ENCODE measurements at regions not wholly inside any gene's neighbourhood (a gene's known extent, or its start where the extent isn't known, plus 50 kb on each side); places are given as distances from the start of the nearest gene placed in this dataset.

GRCh38 chr2:19752500-19752899 lies 149.3 kb downstream of the TTC32 start:
- no peak for TF ChIP-seq CTCF (tag by site-specific recombination; IDR thresholded peaks at IDR 0.05)
- no peak for TF ChIP-seq ZNF544 (tag by site-specific recombination; IDR thresholded peaks at IDR 0.05)
- TF ChIP-seq ZNF324 (tag by site-specific recombination; IDR thresholded peaks at IDR 0.05) = no peak
- no peak for TF ChIP-seq ZBTB20 (tag by site-specific recombination; IDR thresholded peaks at IDR 0.05)
- no peak for TF ChIP-seq ZNF639 (tag by site-specific recombination; IDR thresholded peaks at IDR 0.05)
- no peak for TF ChIP-seq YY1 (tag by site-specific recombination; IDR thresholded peaks at IDR 0.05)
- no peak for TF ChIP-seq ZNF48 (tag by site-specific recombination; IDR thresholded peaks at IDR 0.05)
- TF ChIP-seq ZNF223 (tag by site-specific recombination; IDR thresholded peaks at IDR 0.05) = no peak
- no peak for TF ChIP-seq ZNF18 (tag by site-specific recombination; IDR thresholded peaks at IDR 0.05)
- no peak for TF ChIP-seq ZNF16 (tag by site-specific recombination; IDR thresholded peaks at IDR 0.05; ENCODE audit: low read depth)
- TF ChIP-seq YY2 (tag by site-specific recombination; IDR thresholded peaks at IDR 0.05) = no peak
